ENCODE measurements at regions not wholly inside any gene's neighbourhood (a gene's known extent, or its start where the extent isn't known, plus 50 kb on each side); places are given as distances from the start of the nearest gene placed in this dataset.

- Histone ChIP-seq H3K4me1 (no peaks in the 10 kb centered on the region), H3K27ac (no peak overlapping the region)
Measured at GRCh38 chr1:164310166-164310565, 248.8 kb upstream of the PBX1 start.

GRCh38 chr1:164311377-164311776 lies 247.6 kb upstream of the PBX1 start:
- Histone ChIP-seq H3K9me3 (no peaks in the 10 kb centered on the region), H3K4me1 (no peaks in the 10 kb centered on the region), H3K36me3 (no peaks in the 10 kb centered on the region), H3K4me3 (no peak overlapping the region), H3K27ac (no peak overlapping the region), H3K27me3 (no peaks in the 10 kb centered on the region)
- no peak for ATAC-seq
- no peak for TF ChIP-seq CTCF (IDR thresholded peaks at IDR 0.05)
- intact Hi-C loops (cut with DNase I): no loop called here
- DNase-seq: no peak

More at GRCh38 chr1:164310166-164310565, 248.8 kb upstream of the PBX1 start:
- no peaks in the 10 kb centered on the region for H3K36me3 ChIP-seq
- no peaks in the 10 kb centered on the region for H3K27me3 ChIP-seq
- intact Hi-C loops (cut with DNase I): no loop called here
- H3K4me3 ChIP-seq: no peak overlapping the region
- no peak for ATAC-seq
- no peak for TF ChIP-seq CTCF (IDR thresholded peaks at IDR 0.05)
- no peak for DNase-seq
- H3K9me3 ChIP-seq: no peaks in the 10 kb centered on the region

- TF ChIP-seq CTCF (IDR thresholded peaks at IDR 0.05): no peak
- intact Hi-C loops (cut with DNase I): no loop called here
- Histone ChIP-seq H3K4me1 (no peaks in the 10 kb centered on the region), H3K4me3 (peak overlapping the region; percentile 22 to 29), H3K36me3 (no peaks in the 10 kb centered on the region), H3K27ac (no peak overlapping the region), H3K27me3 (peaks cover 8 to 35% of the 10 kb centered on the region in 2 donors), H3K9me3 (no peaks in the 10 kb centered on the region)
- peak in 3 of 4 donors; percentile 31 to 78 (median 31) for DNase-seq
- peak; percentile 82 for ATAC-seq
Measured at GRCh38 chr1:164320790-164321731, 237.9 kb upstream of the PBX1 start.

GRCh38 chr1:164325786-164326185 lies 233.2 kb upstream of the PBX1 start:
- Histone ChIP-seq H3K4me3 (no peak overlapping the region), H3K27ac (no peak overlapping the region), H3K4me1 (no peaks in the 10 kb centered on the region), H3K27me3 (peaks cover 2 to 20% of the 10 kb centered on the region in 2 donors), H3K9me3 (peaks cover 0 to 8% of the 10 kb centered on the region in 2 donors), H3K36me3 (no peaks in the 10 kb centered on the region)
- ATAC-seq (no peak), DNase-seq (no peak)
- no peak for TF ChIP-seq CTCF (IDR thresholded peaks at IDR 0.05)
- intact Hi-C loops (cut with DNase I): no loop called here

- DNase-seq (no peak), ATAC-seq (no peak)
- no peak overlapping the region for H3K27ac ChIP-seq
- H3K27me3 ChIP-seq: no peaks in the 10 kb centered on the region
- TF ChIP-seq CTCF (IDR thresholded peaks at IDR 0.05): no peak
- H3K4me1 ChIP-seq: no peaks in the 10 kb centered on the region
- H3K36me3 ChIP-seq: no peaks in the 10 kb centered on the region
- no peaks in the 10 kb centered on the region for H3K9me3 ChIP-seq
- no peak overlapping the region for H3K4me3 ChIP-seq
- intact Hi-C loops (cut with DNase I): no loop called here
Measured at GRCh38 chr1:164333387-164333786, 225.6 kb upstream of the PBX1 start.

All from left lung (tissue), 4 donors.